Mesenchymal stem cell (in vitro differentiated cells and primary cell): ENCODE measurements at regions not wholly inside any gene's neighbourhood (a gene's known extent, or its start where the extent isn't known, plus 50 kb on each side); places are given as distances from the start of the nearest gene placed in this dataset.
"Not testable (repeated sequence)": the region's sequence is repeated elsewhere in the genome, so short reads cannot be mapped to it uniquely, and the experiment has no call there.

ENCODE experiments used
- DNase-seq: peaks from one replicate; pipeline ENCODE4 v3.0.0-alpha.2; 2013
- H2AFZ ChIP-seq: one replicate; pipeline ENCODE4 v1.6.1; 2013; ENCODE audit warnings: low read depth, mild to moderate bottlenecking, control low read depth, inconsistent platforms, low read length, moderate library complexity
- H2AK5ac ChIP-seq: 2 replicates; pipeline ENCODE4 v1.6.1; 2013; ENCODE audit warnings: low read length, moderate library complexity, mild to moderate bottlenecking, inconsistent platforms; ENCODE audit not compliant: severe bottlenecking
- H2BK120ac ChIP-seq: one replicate; pipeline ENCODE4 v1.6.1; 2013; ENCODE audit warnings: low read depth, mild to moderate bottlenecking, inconsistent platforms, low read length, moderate library complexity
- H2BK12ac ChIP-seq, 2 experiments: one replicate each; pipeline ENCODE4 v1.6.1; 2013; ENCODE audit warnings: inconsistent platforms in 2 of 2, low read length in 2 of 2, mild to moderate bottlenecking in 2 of 2, moderate library complexity in 2 of 2, control low read depth in 1 of 2
- H2BK15ac ChIP-seq: one replicate; pipeline ENCODE4 v1.6.1; 2013; ENCODE audit warnings: mild to moderate bottlenecking, low read depth, inconsistent platforms; ENCODE audit not compliant: poor library complexity, severe bottlenecking
- H2BK5ac ChIP-seq: 2 replicates; pipeline ENCODE4 v1.6.1; 2013; ENCODE audit warnings: low read depth, mild to moderate bottlenecking, low read length, control low read depth, inconsistent platforms; ENCODE audit not compliant: poor library complexity, severe bottlenecking
- H3K14ac ChIP-seq, 2 experiments: one replicate each; pipeline ENCODE4 v1.6.1; 2013; ENCODE audit warnings: inconsistent platforms in 2 of 2, low read length in 2 of 2, control low read depth in 1 of 2, mild to moderate bottlenecking in 1 of 2, moderate library complexity in 1 of 2
- H3K18ac ChIP-seq, 2 experiments: one replicate each; pipeline ENCODE4 v1.6.1; 2013; ENCODE audit warnings: inconsistent platforms in 2 of 2, low read length in 2 of 2, control low read depth in 1 of 2, low read depth in 1 of 2, mild to moderate bottlenecking in 1 of 2
- H3K23ac ChIP-seq, 2 experiments: one replicate each; pipeline ENCODE4 v1.6.1; 2013; ENCODE audit warnings: inconsistent platforms in 2 of 2, low read length in 2 of 2, mild to moderate bottlenecking in 2 of 2, moderate library complexity in 2 of 2, control low read depth in 1 of 2
- H3K27ac ChIP-seq: 2 replicates; pipeline ENCODE4 v1.5.1; 2013; ENCODE audit warnings: mild to moderate bottlenecking, moderate library complexity, low read length, control low read depth, inconsistent platforms; ENCODE audit not compliant: poor library complexity, severe bottlenecking
- H3K27me3 ChIP-seq, 2 experiments: 2 replicates each; pipeline versions ENCODE4 v1.6.1 to v1.7.0; 2013; ENCODE audit warnings: low read length in 2 of 2, mild to moderate bottlenecking in 2 of 2, moderate library complexity in 2 of 2, control low read depth in 1 of 2, inconsistent platforms in 1 of 2; ENCODE audit not compliant: control insufficient read depth in 1 of 2, insufficient read depth in 1 of 2
- H3K36me3 ChIP-seq, 2 experiments: 2 replicates each; pipeline versions ENCODE4 v1.6.1 to v1.7.0; 2013; ENCODE audit warnings: low read length in 2 of 2, control low read depth in 1 of 2, inconsistent platforms in 1 of 2, low read depth in 1 of 2, mild to moderate bottlenecking in 1 of 2; ENCODE audit not compliant: insufficient read depth in 2 of 2, control insufficient read depth in 1 of 2
- H3K4ac ChIP-seq, 2 experiments: one replicate each; pipeline ENCODE4 v1.6.1; 2013; ENCODE audit warnings: inconsistent platforms in 2 of 2, low read length in 2 of 2, mild to moderate bottlenecking in 2 of 2, moderate library complexity in 2 of 2, control low read depth in 1 of 2, low read depth in 1 of 2
- H3K4me1 ChIP-seq: 2 replicates; pipeline ENCODE4 v1.6.1; 2013; ENCODE audit warnings: low read depth, low read length, control low read depth; ENCODE audit not compliant: control insufficient read depth, insufficient read depth
- H3K4me2 ChIP-seq: 2 replicates; pipeline ENCODE4 v1.6.1; 2013; ENCODE audit warnings: low read length, mild to moderate bottlenecking, inconsistent platforms; ENCODE audit not compliant: poor library complexity, severe bottlenecking
- H3K4me3 ChIP-seq, 2 experiments: 2 replicates each; pipeline versions ENCODE4 v1.5.1 to v1.7.0; 2013; ENCODE audit warnings: low read length in 2 of 2, mild to moderate bottlenecking in 2 of 2, control low read depth in 1 of 2, low read depth in 1 of 2; ENCODE audit not compliant: insufficient read depth in 1 of 2
- H3K79me1 ChIP-seq: replicated peaks from 2 replicates; pipeline ENCODE4 v1.6.1; 2013; ENCODE audit warnings: mild to moderate bottlenecking, control low read depth, low read length, inconsistent platforms; ENCODE audit not compliant: poor library complexity, severe bottlenecking
- H3K9ac ChIP-seq: 2 replicates; pipeline ENCODE4 v1.7.0; 2013; ENCODE audit warnings: mild to moderate bottlenecking, low read length, moderate library complexity
- H3K9me3 ChIP-seq: 2 replicates; pipeline ENCODE4 v1.7.0; 2013; ENCODE audit warnings: mild to moderate bottlenecking, low read length; ENCODE audit not compliant: control insufficient read depth
- H4K8ac ChIP-seq: one replicate; pipeline ENCODE4 v1.6.1; 2013; ENCODE audit warnings: inconsistent platforms, mild to moderate bottlenecking, low read length, moderate library complexity
- H4K91ac ChIP-seq: one replicate; pipeline ENCODE4 v1.6.1; 2013; ENCODE audit warnings: mild to moderate bottlenecking, low read length, inconsistent platforms
- WGBS: methylation state at CpG from one replicate; pipeline ENCODE4 v1.1.7; 2013; ENCODE audit warnings: mixed read lengths; 5-methylcytosine and 5-hydroxymethylcytosine counted together

GRCh38 chrX:63519368-63519767 lies 168.2 kb upstream of the SPIN4 start:
- H2BK120ac ChIP-seq, H3K36me3 ChIP-seq, H2BK12ac ChIP-seq, H2BK15ac ChIP-seq, H3K4me3 ChIP-seq, H2AFZ ChIP-seq, H3K23ac ChIP-seq, H3K9me3 ChIP-seq, H3K4me1 ChIP-seq, H3K27ac ChIP-seq, H2BK5ac ChIP-seq, H3K27me3 ChIP-seq, H3K4ac ChIP-seq, H3K14ac ChIP-seq, H4K8ac ChIP-seq, H3K79me1 ChIP-seq, H3K9ac ChIP-seq, H2AK5ac ChIP-seq, H3K4me2 ChIP-seq, DNase-seq, H4K91ac ChIP-seq: not testable (repeated sequence)
- 87% methylated on average over 7 of the region's 11 CpGs for WGBS
- peak overlapping the region in 1 of 2 experiments; percentile 3 for H3K18ac ChIP-seq

- no peak overlapping the region for H3K14ac ChIP-seq
- H2AK5ac ChIP-seq: no peak overlapping the region
- peaks cover 2% of the 10 kb centered on the region for H3K79me1 ChIP-seq
- H3K4me1 ChIP-seq: no peaks in the 10 kb centered on the region
- no peak overlapping the region for H4K8ac ChIP-seq
- no peak overlapping the region for H2AFZ ChIP-seq
- H3K36me3 ChIP-seq: no peaks in the 10 kb centered on the region
- no peak overlapping the region for H3K4ac ChIP-seq
- H2BK12ac ChIP-seq: no peak overlapping the region
- no peak overlapping the region for H3K4me2 ChIP-seq
- H2BK15ac ChIP-seq: no peak overlapping the region
- H2BK120ac ChIP-seq: no peak overlapping the region
- peak overlapping the region; percentile 33 for H3K9ac ChIP-seq
- DNase-seq: no peak
- H3K9me3 ChIP-seq: no peaks in the 10 kb centered on the region
- no peak overlapping the region for H3K23ac ChIP-seq
- H3K27ac ChIP-seq: no peak overlapping the region
- H3K18ac ChIP-seq: no peak overlapping the region
- no peak overlapping the region for H3K4me3 ChIP-seq
- no peak overlapping the region for H2BK5ac ChIP-seq
- H4K91ac ChIP-seq: no peak overlapping the region
- H3K27me3 ChIP-seq: no peaks in the 10 kb centered on the region
Measured at GRCh38 chrX:63514569-63515080, 163.5 kb upstream of the SPIN4 start.

GRCh38 chrX:63513825-63514568 lies 162.9 kb upstream of the SPIN4 start:
- 87% methylated on average over 3 of the region's 5 CpGs for WGBS
- Histone ChIP-seq H3K27me3 (no peaks in the 10 kb centered on the region), H3K4me2 (no peak overlapping the region)

GRCh38 chrX:63511361-63511760 lies 160.2 kb upstream of the SPIN4 start:
- Histone ChIP-seq H3K9ac (no peak overlapping the region), H3K27me3 (no peaks in the 10 kb centered on the region), H4K8ac (no peak overlapping the region), H3K23ac (no peak overlapping the region), H3K36me3 (no peaks in the 10 kb centered on the region), H2BK15ac (no peak overlapping the region), H3K14ac (no peak overlapping the region), H3K27ac (no peak overlapping the region), H3K4ac (no peak overlapping the region), H2AK5ac (no peak overlapping the region), H3K18ac (no peak overlapping the region), H2AFZ (no peak overlapping the region), H3K4me1 (no peaks in the 10 kb centered on the region), H3K4me3 (no peak overlapping the region), H2BK120ac (no peak overlapping the region), H4K91ac (no peak overlapping the region), H3K4me2 (no peak overlapping the region), H3K9me3 (no peaks in the 10 kb centered on the region), H2BK12ac (no peak overlapping the region), H2BK5ac (no peak overlapping the region), H3K79me1 (peaks cover 2% of the 10 kb centered on the region)
- no peak for DNase-seq
- 100% methylated on average over 2 of the region's 3 CpGs for WGBS

More at GRCh38 chrX:63513825-63514568, 162.9 kb upstream of the SPIN4 start:
- Histone ChIP-seq H3K9ac (peak overlapping the region; percentile 36), H3K4me3 (no peak overlapping the region), H4K8ac (no peak overlapping the region), H3K9me3 (no peaks in the 10 kb centered on the region), H2BK120ac (no peak overlapping the region), H3K14ac (no peak overlapping the region), H2BK15ac (no peak overlapping the region), H4K91ac (no peak overlapping the region), H2BK5ac (no peak overlapping the region), H3K4ac (no peak overlapping the region), H2BK12ac (no peak overlapping the region), H3K79me1 (peaks cover 2% of the 10 kb centered on the region), H3K23ac (no peak overlapping the region), H3K18ac (no peak overlapping the region), H2AFZ (no peak overlapping the region), H3K4me1 (no peaks in the 10 kb centered on the region), H3K36me3 (no peaks in the 10 kb centered on the region), H3K27ac (peak overlapping the region; percentile 47), H2AK5ac (no peak overlapping the region)
- no peak for DNase-seq
